ENCODE measurements at regions not wholly inside any gene's neighbourhood (a gene's known extent, or its start where the extent isn't known, plus 50 kb on each side); places are given as distances from the start of the nearest gene placed in this dataset.

GRCh38 chr3:72587282-72587681, 261.0 kb downstream of the SHQ1 start:
- peak overlapping the region in 1 of 4 donors; percentile 12 for H3K27ac ChIP-seq
- no peak overlapping the region for H3K4me3 ChIP-seq
- H3K9me3 ChIP-seq: no peaks in the 10 kb centered on the region
- TF ChIP-seq CTCF (IDR thresholded peaks at IDR 0.05) (no peak), POLR2A (IDR thresholded peaks at IDR 0.05) (no peak), EP300 (IDR thresholded peaks at IDR 0.05) (no peak)
- peaks cover 0 to 47% (median 16%) of the 10 kb centered on the region in 4 donors for H3K4me1 ChIP-seq
- 97 to 100% methylated on average over 3 of the region's 3 CpGs for WGBS, 2 donors
- no peaks in the 10 kb centered on the region for H3K27me3 ChIP-seq
- no peak for DNase-seq (ENCODE audit: low spot score in 2 of 2)
- no peaks in the 10 kb centered on the region for H3K36me3 ChIP-seq

GRCh38 chr3:72586694-72587093, 261.6 kb downstream of the SHQ1 start:
- Histone ChIP-seq H3K36me3 (no peaks in the 10 kb centered on the region), H3K4me1 (peaks cover 0 to 42% (median 13%) of the 10 kb centered on the region in 4 donors), H3K27ac (peak overlapping the region in 2 of 4 donors; percentile 12 to 61), H3K9me3 (no peaks in the 10 kb centered on the region), H3K4me3 (no peak overlapping the region), H3K27me3 (no peaks in the 10 kb centered on the region)
- 89 to 96% methylated on average over 7 of the region's 7 CpGs for WGBS, 2 donors
- TF ChIP-seq POLR2A (IDR thresholded peaks at IDR 0.05): no peak
- no peak for TF ChIP-seq EP300 (IDR thresholded peaks at IDR 0.05)
- no peak for TF ChIP-seq CTCF (IDR thresholded peaks at IDR 0.05)
- DNase-seq (ENCODE audit: low spot score in 2 of 2): no peak

GRCh38 chr3:72585966-72586365, 262.3 kb downstream of the SHQ1 start:
- Histone ChIP-seq H3K4me1 (peaks cover 0 to 34% (median 9%) of the 10 kb centered on the region in 4 donors), H3K27me3 (no peaks in the 10 kb centered on the region), H3K27ac (peak overlapping the region in 2 of 4 donors; percentile 9 to 61), H3K36me3 (no peaks in the 10 kb centered on the region), H3K4me3 (no peak overlapping the region), H3K9me3 (no peaks in the 10 kb centered on the region)
- WGBS, 2 donors: 27 to 42% methylated on average over 4 of the region's 4 CpGs
- TF ChIP-seq EP300 (IDR thresholded peaks at IDR 0.05): no peak
- TF ChIP-seq CTCF (IDR thresholded peaks at IDR 0.05): no peak
- TF ChIP-seq POLR2A (IDR thresholded peaks at IDR 0.05): no peak
- DNase-seq (ENCODE audit: low spot score in 2 of 2): no peak

GRCh38 chr3:72584262-72584661, 264.0 kb downstream of the SHQ1 start:
- TF ChIP-seq CTCF (IDR thresholded peaks at IDR 0.05) (no peak), POLR2A (IDR thresholded peaks at IDR 0.05) (no peak), EP300 (IDR thresholded peaks at IDR 0.05) (no peak)
- H3K27ac ChIP-seq: no peak overlapping the region
- no peak overlapping the region for H3K4me3 ChIP-seq
- H3K36me3 ChIP-seq: no peaks in the 10 kb centered on the region
- no peaks in the 10 kb centered on the region for H3K27me3 ChIP-seq
- H3K4me1 ChIP-seq: peaks cover 0 to 17% (median 4%) of the 10 kb centered on the region in 4 donors
- DNase-seq (ENCODE audit: low spot score in 2 of 2): no peak
- WGBS, 2 donors: 92 to 99% methylated on average over 2 of the region's 2 CpGs
- no peaks in the 10 kb centered on the region for H3K9me3 ChIP-seq

GRCh38 chr3:72582963-72583362, 265.3 kb downstream of the SHQ1 start:
- 87% methylated on average over 7 of the region's 7 CpGs for WGBS, 2 donors
- TF ChIP-seq EP300 (IDR thresholded peaks at IDR 0.05): no peak
- TF ChIP-seq POLR2A (IDR thresholded peaks at IDR 0.05): no peak
- no peak for TF ChIP-seq CTCF (IDR thresholded peaks at IDR 0.05)
- Histone ChIP-seq H3K4me1 (peaks cover 0 to 17% (median 4%) of the 10 kb centered on the region in 4 donors), H3K27me3 (no peaks in the 10 kb centered on the region), H3K4me3 (no peak overlapping the region), H3K9me3 (no peaks in the 10 kb centered on the region), H3K27ac (no peak overlapping the region), H3K36me3 (no peaks in the 10 kb centered on the region)
- no peak for DNase-seq (ENCODE audit: low spot score in 2 of 2)
